ENCODE measurements at regions not wholly inside any gene's neighbourhood (a gene's known extent, or its start where the extent isn't known, plus 50 kb on each side); places are given as distances from the start of the nearest gene placed in this dataset.

- H3K4me3 ChIP-seq (replicated peaks in 1 of 3), result no peak overlapping the region
- H3K36me3 ChIP-seq, result no peaks in the 10 kb centered on the region
- intact Hi-C loops (cut with DNase I), result no loop called here
- TF ChIP-seq POLR2A (IDR thresholded peaks at IDR 0.05) (no peak), CTCF (IDR thresholded peaks at IDR 0.05) (no peak)
- WGBS, 2 donors, result 92 to 98% methylated on average over 1 of the region's 1 CpG
- no peaks in the 10 kb centered on the region for H3K9me3 ChIP-seq
- no peak overlapping the region for H3K27ac ChIP-seq
- no peak for DNase-seq
- H3K27me3 ChIP-seq, result no peaks in the 10 kb centered on the region
- H3K4me1 ChIP-seq, result no peaks in the 10 kb centered on the region
These were observed 1215.2 kb upstream of the TMEFF2 start for GRCh38 chr2:193409951-193410350.

GRCh38 chr2:193382583-193382982 lies 1187.8 kb upstream of the TMEFF2 start:
- TF ChIP-seq CTCF (IDR thresholded peaks at IDR 0.05), result no peak
- no peak for TF ChIP-seq POLR2A (IDR thresholded peaks at IDR 0.05)
- no peaks in the 10 kb centered on the region for H3K4me1 ChIP-seq
- intact Hi-C loops (cut with DNase I), result no loop called here
- DNase-seq, result no peak
- no peaks in the 10 kb centered on the region for H3K36me3 ChIP-seq
- 24 to 32% methylated on average over 2 of the region's 2 CpGs for WGBS, 2 donors
- no peaks in the 10 kb centered on the region for H3K27me3 ChIP-seq
- no peaks in the 10 kb centered on the region for H3K9me3 ChIP-seq
- H3K27ac ChIP-seq, result no peak overlapping the region
- no peak overlapping the region for H3K4me3 ChIP-seq (replicated peaks in 1 of 3)

- intact Hi-C loops (cut with DNase I), result no loop called here
- no peaks in the 10 kb centered on the region for H3K27me3 ChIP-seq
- no peaks in the 10 kb centered on the region for H3K4me1 ChIP-seq
- no peak overlapping the region for H3K4me3 ChIP-seq (replicated peaks in 1 of 3)
- no peaks in the 10 kb centered on the region for H3K36me3 ChIP-seq
- H3K9me3 ChIP-seq, result no peaks in the 10 kb centered on the region
- DNase-seq, result no peak
- no peak overlapping the region for H3K27ac ChIP-seq
- TF ChIP-seq CTCF (IDR thresholded peaks at IDR 0.05) (no peak), POLR2A (IDR thresholded peaks at IDR 0.05) (no peak)
These were observed 1183.1 kb upstream of the TMEFF2 start for GRCh38 chr2:193377789-193378188.

GRCh38 chr2:193373120-193373519 lies 1178.4 kb upstream of the TMEFF2 start:
- Histone ChIP-seq H3K27me3 (no peaks in the 10 kb centered on the region), H3K9me3 (no peaks in the 10 kb centered on the region), H3K4me3 (replicated peaks in 1 of 3) (no peak overlapping the region), H3K27ac (no peak overlapping the region), H3K36me3 (no peaks in the 10 kb centered on the region), H3K4me1 (no peaks in the 10 kb centered on the region)
- intact Hi-C loops (cut with DNase I), result no loop called here
- TF ChIP-seq CTCF (IDR thresholded peaks at IDR 0.05), result no peak
- no peak for TF ChIP-seq POLR2A (IDR thresholded peaks at IDR 0.05)
- WGBS, 2 donors, result 72 to 75% methylated on average over 3 of the region's 3 CpGs
- DNase-seq, result no peak

DNA sequence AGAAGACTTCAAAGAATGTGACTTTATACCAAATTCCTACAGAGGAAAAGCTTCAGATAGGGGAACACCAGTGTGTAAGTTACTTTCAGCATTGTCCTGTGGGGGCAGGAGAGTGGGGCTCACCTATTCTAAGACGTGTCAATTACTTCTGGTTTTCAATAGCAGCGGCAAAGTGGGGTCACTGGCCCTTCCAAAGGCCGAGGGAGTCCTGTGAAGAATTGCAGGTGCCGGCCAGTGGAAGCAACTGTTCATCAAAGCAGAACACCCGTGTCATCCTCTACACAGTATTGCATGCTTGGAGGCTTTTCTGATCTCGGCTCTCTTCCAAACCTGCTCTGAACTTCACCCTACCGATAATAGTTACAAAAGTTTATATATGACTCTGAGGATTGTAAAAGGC lies 1176.5 kb upstream of the TMEFF2 start:
- Histone ChIP-seq H3K27ac (no peak overlapping the region), H3K9me3 (no peaks in the 10 kb centered on the region), H3K36me3 (no peaks in the 10 kb centered on the region), H3K27me3 (no peaks in the 10 kb centered on the region), H3K4me1 (no peaks in the 10 kb centered on the region), H3K4me3 (replicated peaks in 1 of 3) (no peak overlapping the region)
- 68 to 71% methylated on average over 7 of the region's 7 CpGs for WGBS, 2 donors
- intact Hi-C loops (cut with DNase I), result no loop called here
- TF ChIP-seq CTCF (IDR thresholded peaks at IDR 0.05) (no peak), POLR2A (IDR thresholded peaks at IDR 0.05) (no peak)
- no peak for DNase-seq
